SK-N-SH (cell line): ENCODE measurements at regions not wholly inside any gene's neighbourhood (a gene's known extent, or its start where the extent isn't known, plus 50 kb on each side); places are given as distances from the start of the nearest gene placed in this dataset.

ENCODE experiments used
- CTCF ChIA-PET: fragments of 300-600, 350-600 bp; formaldehyde crosslinking; extraction: SDS; loops from one replicate; lab custom pipeline; 2021; lab: Yijun Ruan, JAX
- POLR2A ChIA-PET: fragments of 350-600 bp; sonication (Branson Sonifier 250); formaldehyde crosslinking; extraction: SDS; loops from one replicate; lab custom pipeline; 2020; ENCODE audit warnings: antibody characterized with exemption, inconsistent platforms; lab: Yijun Ruan, JAX
- DNase-seq: peaks from one replicate; pipeline ENCODE4 v3.0.0; 2012
- H2AFZ ChIP-seq: fragments of 200-600 bp; sonication (generic); 2 replicates; pipeline ENCODE4 v1.8.1; 2016; ENCODE audit warnings: antibody characterized with exemption, mild to moderate bottlenecking, low read depth
- H3F3A ChIP-seq: fragments of 200-600 bp; sonication (generic); replicated peaks from 2 replicates; pipeline ENCODE3; 2016; ENCODE audit warnings: antibody characterized with exemption, mild to moderate bottlenecking; ENCODE audit not compliant: insufficient read depth
- H3K27ac ChIP-seq, 2 experiments: fragments of 200-500 bp in 1 of 2; fragments of 200-600 bp in 1 of 2; sonication (Bioruptor generic) in 1 of 2; sonication (generic), shearing (Covaris generic) in 1 of 2; 2 replicates each; pipeline versions ENCODE4 v1.5.1 to v1.6.1; 2014 to 2016; ENCODE audit warnings: low read depth in 2 of 2, inconsistent platforms in 1 of 2, low read length in 1 of 2, mild to moderate bottlenecking in 1 of 2, mixed read lengths in 1 of 2
- H3K27me3 ChIP-seq: fragments of 200-600 bp; sonication (generic), shearing (Covaris generic); 2 replicates; pipeline ENCODE4 v1.6.1; 2016; ENCODE audit warnings: mixed run types; ENCODE audit not compliant: insufficient read depth
- H3K36me3 ChIP-seq, 2 experiments: fragments of 200-500 bp in 1 of 2; fragments of 200-600 bp in 1 of 2; sonication (Bioruptor generic) in 1 of 2; sonication (generic) in 1 of 2; replicated peaks in 1 of 2; 2 replicates each; pipeline versions ENCODE3 to v1.5.1; 2014 to 2016; ENCODE audit warnings: low read length in 1 of 2, mild to moderate bottlenecking in 1 of 2; ENCODE audit not compliant: insufficient read depth in 2 of 2, control insufficient read depth in 1 of 2
- H3K4me1 ChIP-seq, 2 experiments: fragments of 200-500 bp in 1 of 2; fragments of 200-600 bp in 1 of 2; sonication (Bioruptor generic) in 1 of 2; sonication (generic), shearing (Covaris generic) in 1 of 2; 2 replicates each; pipeline versions ENCODE4 v1.5.1 to v1.6.1; 2014 to 2016; ENCODE audit warnings: low read depth in 1 of 2, low read length in 1 of 2, mixed run types in 1 of 2; ENCODE audit not compliant: insufficient read depth in 2 of 2, control insufficient read depth in 1 of 2
- H3K4me2 ChIP-seq: fragments of 200-600 bp; sonication (generic), shearing (Covaris generic); 2 replicates; pipeline ENCODE4 v1.6.1; 2017; ENCODE audit warnings: mixed run types
- H3K4me3 ChIP-seq, 2 experiments: fragments of 200-500 bp in 1 of 2; fragments of 200-600 bp in 1 of 2; sonication (Bioruptor generic) in 1 of 2; sonication (generic), shearing (Covaris generic) in 1 of 2; 2 replicates each; pipeline versions ENCODE4 v1.5.1 to v1.8.1; 2014 to 2016; ENCODE audit warnings: low read depth in 2 of 2, inconsistent platforms in 1 of 2, low read length in 1 of 2, mild to moderate bottlenecking in 1 of 2, mixed read lengths in 1 of 2, moderate library complexity in 1 of 2
- H3K79me2 ChIP-seq: fragments of 200-600 bp; sonication (generic); 2 replicates; pipeline ENCODE4 v1.8.1; 2017; ENCODE audit warnings: mild to moderate bottlenecking; ENCODE audit not compliant: insufficient read depth
- H3K9ac ChIP-seq: fragments of 200-600 bp; sonication (generic); 2 replicates; pipeline ENCODE4 v1.6.1; 2017; ENCODE audit warnings: mixed run types
- H3K9me2 ChIP-seq: fragments of 200-600 bp; sonication (generic); 2 replicates; pipeline ENCODE4 v1.6.1; 2017; ENCODE audit warnings: mixed run types
- H3K9me3 ChIP-seq: fragments of 200-600 bp; sonication (generic); 2 replicates; pipeline ENCODE4 v1.6.1; 2017; ENCODE audit warnings: mixed run types, mild to moderate bottlenecking, moderate library complexity
- H4K20me1 ChIP-seq: fragments of 200-600 bp; sonication (generic); 2 replicates; pipeline ENCODE4 v1.6.1; 2017; ENCODE audit warnings: mild to moderate bottlenecking, mixed run types; ENCODE audit not compliant: insufficient read depth
- CHD2 ChIP-seq: fragments of 150-350 bp; IDR thresholded peaks from 2 replicates; pipeline ENCODE4 v1.6.1; 2018; ENCODE audit warnings: low read length; ENCODE audit not compliant: partially characterized antibody
- CTCF ChIP-seq: fragments of 200-600 bp; sonication (generic); IDR thresholded peaks from 2 replicates; pipeline ENCODE4 v1.6.1; 2017; ENCODE audit warnings: antibody characterized with exemption, mild to moderate bottlenecking, moderate library complexity
- ELF1 ChIP-seq: IDR thresholded peaks from 2 replicates; pipeline ENCODE4 v1.4.0; 2012
- FOSL2 ChIP-seq: IDR thresholded peaks from 2 replicates; pipeline ENCODE4 v1.4.0; 2012; ENCODE audit warnings: low read depth, mild to moderate bottlenecking, moderate library complexity, borderline replicate concordance
- FOXJ3 ChIP-seq: sonication (generic); formaldehyde crosslinking; IDR thresholded peaks from 2 replicates; pipeline ENCODE4 v1.5.1; 2020; ENCODE audit warnings: mild to moderate bottlenecking, missing genetic modification reagents
- FOXM1 ChIP-seq: IDR thresholded peaks from 2 replicates; pipeline ENCODE4 v1.4.0; 2012; ENCODE audit warnings: low read depth, mild to moderate bottlenecking
- MEF2A ChIP-seq: IDR thresholded peaks from 2 replicates; pipeline ENCODE4 v1.4.0; 2012; ENCODE audit warnings: low read depth, borderline replicate concordance
- MXI1 ChIP-seq: IDR thresholded peaks from 2 replicates; pipeline ENCODE4 v1.6.1; 2012; ENCODE audit warnings: mild to moderate bottlenecking, low read depth, low read length, improper control_type of control experiment
- NFIC ChIP-seq: IDR thresholded peaks from 2 replicates; pipeline ENCODE4 v1.4.0; 2012; ENCODE audit warnings: borderline replicate concordance
- PBX3 ChIP-seq: IDR thresholded peaks from 2 replicates; pipeline ENCODE4; 2012
- POLR2AphosphoS5 ChIP-seq: IDR thresholded peaks from 2 replicates; pipeline ENCODE4 v1.6.1; 2012; ENCODE audit warnings: low read depth, low read length
- RAD21 ChIP-seq: IDR thresholded peaks from 2 replicates; pipeline ENCODE4 v1.6.1; 2012; ENCODE audit warnings: mild to moderate bottlenecking, low read length
- REST ChIP-seq: IDR thresholded peaks from 2 replicates; pipeline ENCODE4 v1.6.1; 2012; ENCODE audit warnings: mild to moderate bottlenecking, low read depth, low read length, moderate library complexity
- SIN3A ChIP-seq: IDR thresholded peaks from 2 replicates; pipeline ENCODE4 v1.6.1; 2012; ENCODE audit warnings: low read depth, mild to moderate bottlenecking, low read length, moderate library complexity, borderline replicate concordance
- SMC3 ChIP-seq: IDR thresholded peaks from 2 replicates; pipeline ENCODE4 v1.6.1; 2012; ENCODE audit warnings: low read depth, low read length, improper control_type of control experiment
- TEAD4 ChIP-seq: IDR thresholded peaks from 2 replicates; pipeline ENCODE4 v1.4.0; 2012; ENCODE audit warnings: mild to moderate bottlenecking, borderline replicate concordance; ENCODE audit not compliant: insufficient read depth
- WGBS: methylation state at CpG from one replicate; pipeline ENCODE4 v1.1.6; 2017; ENCODE audit warnings: low lambda C conversion rate; 5-methylcytosine and 5-hydroxymethylcytosine counted together

- Histone ChIP-seq H3F3A (no peaks in the 10 kb centered on the region), H3K27ac (no peak overlapping the region), H3K4me3 (no peak overlapping the region), H3K4me2 (no peak overlapping the region), H3K9me2 (no peaks in the 10 kb centered on the region), H3K9me3 (no peaks in the 10 kb centered on the region), H4K20me1 (no peaks in the 10 kb centered on the region), H3K79me2 (no peaks in the 10 kb centered on the region), H3K9ac (no peak overlapping the region), H3K27me3 (no peaks in the 10 kb centered on the region), H3K36me3 (no peaks in the 10 kb centered on the region), H2AFZ (no peak overlapping the region), H3K4me1 (no peaks in the 10 kb centered on the region)
- POLR2A ChIA-PET = no interaction called here
- CTCF ChIA-PET = no interaction called here
- DNase-seq = no peak
- TF ChIP-seq TEAD4 = no peak
- no peak for TF ChIP-seq SMC3
- TF ChIP-seq PBX3 = no peak
- TF ChIP-seq FOSL2 = no peak
- TF ChIP-seq MEF2A = no peak
- TF ChIP-seq NFIC = no peak
- no peak for TF ChIP-seq SIN3A
- TF ChIP-seq CTCF = no peak
- WGBS = 6% methylated on average over 1 of the region's 1 CpG
These were observed 275.0 kb downstream of the PARM1 start for GRCh38 chr4:75207902-75208301.

- TF ChIP-seq POLR2AphosphoS5 (no peak), RAD21 (no peak), MXI1 (no peak), ELF1 (no peak), FOXJ3 (CRISPR knock-in tag) (no peak), CTCF (no peak), CHD2 (no peak), FOXM1 (no peak), REST (no peak)
- Histone ChIP-seq H3K9ac (no peak overlapping the region), H3K9me3 (no peaks in the 10 kb centered on the region), H3K4me2 (no peak overlapping the region), H3K27ac (no peak overlapping the region), H3F3A (no peaks in the 10 kb centered on the region), H3K4me3 (no peak overlapping the region), H3K4me1 (no peaks in the 10 kb centered on the region), H3K79me2 (no peaks in the 10 kb centered on the region), H4K20me1 (no peaks in the 10 kb centered on the region), H2AFZ (no peak overlapping the region), H3K27me3 (no peaks in the 10 kb centered on the region; the same call in 1 of the 2 replicates), H3K36me3 (no peaks in the 10 kb centered on the region), H3K9me2 (no peaks in the 10 kb centered on the region)
- ChIA-PET CTCF (no interaction called here), POLR2A (no interaction called here)
- WGBS = 2% methylated on average over 5 of the region's 7 CpGs
- DNase-seq = no peak
These were observed 262.2 kb downstream of the PARM1 start for GRCh38 chr4:75195111-75195510.
